NCI-H2081 treated with DMSO at 0.1 percent for 48 hours (cell line): ENCODE measurements at regions not wholly inside any gene's neighbourhood (a gene's known extent, or its start where the extent isn't known, plus 50 kb on each side); places are given as distances from the start of the nearest gene placed in this dataset.

Experiments
- DNase-seq: peaks from one replicate; lab custom pipeline; 2025; lab: John Stamatoyannopoulos, UW

GRCh38 chr4:60194214-60194613 is 1005.9 kb upstream of the ADGRL3 start:
- no peak for DNase-seq

- DNase-seq = no peak
Observed at GRCh38 chr4:60195256-60195655, 1004.9 kb upstream of the ADGRL3 start.

- DNase-seq = no peak
Observed at GRCh38 chr4:60201052-60201673, 999.0 kb upstream of the ADGRL3 start.

GRCh38 chr4:60209588-60209987 is 990.5 kb upstream of the ADGRL3 start:
- DNase-seq = no peak

- DNase-seq = no peak
Observed at GRCh38 chr4:60215906-60216305, 984.2 kb upstream of the ADGRL3 start.

- no peak for DNase-seq
Observed at GRCh38 chr4:60216752-60217151, 983.4 kb upstream of the ADGRL3 start.

GRCh38 chr4:60221866-60222265 is 978.3 kb upstream of the ADGRL3 start:
- DNase-seq = no peak

- no peak for DNase-seq
Observed at GRCh38 chr4:60223208-60223923, 976.8 kb upstream of the ADGRL3 start.

- no peak for DNase-seq
Observed at GRCh38 chr4:60241866-60242265, 958.3 kb upstream of the ADGRL3 start.

GRCh38 chr4:60249784-60250183 is 950.3 kb upstream of the ADGRL3 start:
- DNase-seq = no peak

GRCh38 chr4:60250657-60251056 is 949.5 kb upstream of the ADGRL3 start:
- no peak for DNase-seq

GRCh38 chr4:60259781-60260180 is 940.3 kb upstream of the ADGRL3 start:
- DNase-seq = no peak

GRCh38 chr4:60266505-60266904 is 933.6 kb upstream of the ADGRL3 start:
- DNase-seq = no peak

GRCh38 chr4:60296386-60296785 is 903.7 kb upstream of the ADGRL3 start:
- DNase-seq = no peak

GRCh38 chr4:60313611-60314178 is 886.4 kb upstream of the ADGRL3 start:
- no peak for DNase-seq

GRCh38 chr4:60314416-60314815 is 885.7 kb upstream of the ADGRL3 start:
- DNase-seq = no peak

GRCh38 chr4:60315586-60315985 is 884.5 kb upstream of the ADGRL3 start:
- DNase-seq = no peak

GRCh38 chr4:60326735-60327134 is 873.4 kb upstream of the ADGRL3 start:
- no peak for DNase-seq

GRCh38 chr4:60327651-60328050 is 872.5 kb upstream of the ADGRL3 start:
- DNase-seq = no peak

- DNase-seq = no peak
Observed at GRCh38 chr4:60344908-60345307, 855.2 kb upstream of the ADGRL3 start.

GRCh38 chr4:60345392-60345791 is 854.7 kb upstream of the ADGRL3 start:
- no peak for DNase-seq

GRCh38 chr4:60359746-60360367 is 840.3 kb upstream of the ADGRL3 start:
- DNase-seq = no peak

GRCh38 chr4:60365176-60365575 is 835.0 kb upstream of the ADGRL3 start:
- DNase-seq = no peak
